HCEC 1CT (cell line): ENCODE measurements at regions not wholly inside any gene's neighbourhood (a gene's known extent, or its start where the extent isn't known, plus 50 kb on each side); places are given as distances from the start of the nearest gene placed in this dataset.
"Not testable (repeated sequence)": the region's sequence is repeated elsewhere in the genome, so short reads cannot be mapped to it uniquely, and the experiment has no call there.

Source experiments
- DNase-seq: peaks from one replicate; pipeline ENCODE4 v3.0.0-alpha.2; 2017

- no peak for DNase-seq
Observed at GRCh38 chr10:106280896-106281460, 883.5 kb downstream of the SORCS1 start.

GRCh38 chr10:106278383-106278782 lies 886.1 kb downstream of the SORCS1 start:
- DNase-seq: no peak

- DNase-seq: no peak
Observed at GRCh38 chr10:106271237-106271636, 893.3 kb downstream of the SORCS1 start.

- DNase-seq: no peak
Observed at GRCh38 chr10:106268000-106268399, 896.5 kb downstream of the SORCS1 start.

- DNase-seq: no peak
Observed at GRCh38 chr10:106267591-106267990, 896.9 kb downstream of the SORCS1 start.

- not testable (repeated sequence) for DNase-seq
Observed at GRCh38 chr10:106257432-106257831, 907.1 kb downstream of the SORCS1 start.

- DNase-seq: no peak
Observed at GRCh38 chr10:106255111-106255678, 909.3 kb downstream of the SORCS1 start.

- no peak for DNase-seq
Observed at GRCh38 chr10:106254071-106254470, 910.4 kb downstream of the SORCS1 start.

GRCh38 chr10:106252541-106252940 lies 912.0 kb downstream of the SORCS1 start:
- DNase-seq: no peak

- no peak for DNase-seq
Observed at GRCh38 chr10:106251573-106251972, 912.9 kb downstream of the SORCS1 start.

GRCh38 chr10:106242301-106242700 lies 922.2 kb downstream of the SORCS1 start:
- DNase-seq: no peak

- DNase-seq: no peak
Observed at GRCh38 chr10:106226828-106227227, 937.7 kb downstream of the SORCS1 start.

GRCh38 chr10:106226142-106226541 lies 938.4 kb downstream of the SORCS1 start:
- DNase-seq: no peak

- DNase-seq: no peak
Observed at GRCh38 chr10:106224676-106225075, 939.8 kb downstream of the SORCS1 start.

GRCh38 chr10:106217627-106218026 lies 946.9 kb downstream of the SORCS1 start:
- DNase-seq: no peak

- no peak for DNase-seq
Observed at GRCh38 chr10:106216085-106216484, 948.4 kb downstream of the SORCS1 start.

- DNase-seq: no peak
Observed at GRCh38 chr10:106214243-106214642, 950.3 kb downstream of the SORCS1 start.

GRCh38 chr10:106213493-106213892 lies 951.0 kb downstream of the SORCS1 start:
- no peak for DNase-seq

- DNase-seq: no peak
Observed at GRCh38 chr10:106198275-106198674, 966.2 kb downstream of the SORCS1 start.

- peak; percentile 10 for DNase-seq
Observed at GRCh38 chr10:106189292-106189691, 975.2 kb downstream of the SORCS1 start.

- no peak for DNase-seq
Observed at GRCh38 chr10:106185951-106186350, 978.6 kb downstream of the SORCS1 start.

GRCh38 chr10:106183041-106183440 lies 981.5 kb downstream of the SORCS1 start:
- DNase-seq: no peak

GRCh38 chr10:106182542-106182941 lies 982.0 kb downstream of the SORCS1 start:
- DNase-seq: no peak

- DNase-seq: no peak
Observed at GRCh38 chr10:106181501-106181900, 983.0 kb downstream of the SORCS1 start.

GRCh38 chr10:106179430-106179829 lies 985.1 kb downstream of the SORCS1 start:
- DNase-seq: no peak
